ACHN (cell line): ENCODE measurements at regions not wholly inside any gene's neighbourhood (a gene's known extent, or its start where the extent isn't known, plus 50 kb on each side); places are given as distances from the start of the nearest gene placed in this dataset.

Experiments used
- DNase-seq: peaks from one replicate; pipeline ENCODE4 v3.0.0-alpha.2; 2015
- in situ Hi-C: cut with HindIII; loops from 2 replicates; pipeline ENCODE4 v1.10.0; 2017; ENCODE audit warnings: low sequenced_read_pairs, low pct_ligation_motif_present, low pct_unique_long_range_greater_than_20kb

- DNase-seq = no peak
- in situ Hi-C loops = no loop called here
These were observed 53.3 kb downstream of the BLID start for GRCh38 chr11:122062763-122063162.

- in situ Hi-C loops = no loop called here
- DNase-seq = no peak
These were observed 56.5 kb downstream of the BLID start for GRCh38 chr11:122059565-122059964.

- no peak for DNase-seq
- in situ Hi-C loops = no loop called here
These were observed 65.9 kb downstream of the BLID start for GRCh38 chr11:122050021-122050690.

- in situ Hi-C loops = no loop called here
- DNase-seq = no peak
These were observed 67.6 kb downstream of the BLID start for GRCh38 chr11:122048401-122048800.

- DNase-seq = no peak
These were observed 69.2 kb downstream of the BLID start for GRCh38 chr11:122046846-122047245.

GRCh38 chr11:122046438-122046837 lies 69.6 kb downstream of the BLID start:
- no peak for DNase-seq
- in situ Hi-C loops = no loop called here

More at GRCh38 chr11:122046846-122047245, 69.2 kb downstream of the BLID start:
- in situ Hi-C loops = no loop called here

GRCh38 chr11:122045181-122045586 lies 70.8 kb downstream of the BLID start:
- no peak for DNase-seq

GRCh38 chr11:122044086-122044485 lies 71.9 kb downstream of the BLID start:
- DNase-seq = no peak
- in situ Hi-C loops = no loop called here

More at GRCh38 chr11:122045181-122045586, 70.8 kb downstream of the BLID start:
- in situ Hi-C loops = no loop called here

GRCh38 chr11:122042981-122043380 lies 73.0 kb downstream of the BLID start:
- in situ Hi-C loops = no loop called here
- no peak for DNase-seq

GRCh38 chr11:122040464-122040863 lies 75.6 kb downstream of the BLID start:
- DNase-seq = no peak
- in situ Hi-C loops = no loop called here

GRCh38 chr11:122038543-122038942 lies 77.5 kb downstream of the BLID start:
- in situ Hi-C loops = no loop called here
- no peak for DNase-seq

GRCh38 chr11:122037911-122038310 lies 78.1 kb downstream of the BLID start:
- no peak for DNase-seq
- in situ Hi-C loops = no loop called here

GRCh38 chr11:122036493-122036892 lies 79.5 kb downstream of the BLID start:
- in situ Hi-C loops = no loop called here
- DNase-seq = no peak

- in situ Hi-C loops = no loop called here
- DNase-seq = no peak
These were observed 80.0 kb downstream of the BLID start for GRCh38 chr11:122036018-122036417.

- in situ Hi-C loops = no loop called here
- no peak for DNase-seq
These were observed 82.4 kb downstream of the BLID start for GRCh38 chr11:122033631-122034030.

GRCh38 chr11:122033193-122033592 lies 82.8 kb downstream of the BLID start:
- no peak for DNase-seq
- in situ Hi-C loops = no loop called here

GRCh38 chr11:122032317-122032716 lies 83.7 kb downstream of the BLID start:
- in situ Hi-C loops = no loop called here
- DNase-seq = no peak

- in situ Hi-C loops = no loop called here
- no peak for DNase-seq
These were observed 84.2 kb downstream of the BLID start for GRCh38 chr11:122031813-122032212.

- in situ Hi-C loops = no loop called here
- no peak for DNase-seq
These were observed 85.7 kb downstream of the BLID start for GRCh38 chr11:122030286-122030685.

- in situ Hi-C loops = no loop called here
- no peak for DNase-seq
These were observed 87.5 kb downstream of the BLID start for GRCh38 chr11:122028545-122028944.

- in situ Hi-C loops = no loop called here
- no peak for DNase-seq
These were observed 88.0 kb downstream of the BLID start for GRCh38 chr11:122028036-122028435.
